ENCODE measurements at regions not wholly inside any gene's neighbourhood (a gene's known extent, or its start where the extent isn't known, plus 50 kb on each side); places are given as distances from the start of the nearest gene placed in this dataset.

- Histone ChIP-seq H3K4me1 (ENCODE audit: control insufficient read depth, extremely low read depth, insufficient read depth, low read length) (no peaks in the 10 kb centered on the region), H2AFZ (ENCODE audit: low read depth, low read length) (no peak overlapping the region), H3K27ac (ENCODE audit: insufficient read depth, low read depth, low read length) (no peak overlapping the region), H3K27me3 (ENCODE audit: control insufficient read depth in 2 of 2, insufficient read depth in 2 of 2, low read length in 2 of 2) (no peaks in the 10 kb centered on the region), H4K20me1 (replicated peaks; ENCODE audit: control insufficient read depth, extremely low read depth, insufficient read depth, low read length) (no peaks in the 10 kb centered on the region), H3K79me2 (ENCODE audit: control insufficient read depth, insufficient read depth, low read length) (no peaks in the 10 kb centered on the region), H3K9me1 (replicated peaks; ENCODE audit: control insufficient read depth, extremely low read depth, insufficient read depth, low read length) (no peaks in the 10 kb centered on the region), H3K4me3 (replicated peaks in 1 of 3; ENCODE audit: insufficient read depth in 1 of 3, low read depth in 1 of 3, low read length in 3 of 3) (no peak overlapping the region), H3K9ac (replicated peaks; ENCODE audit: extremely low read depth, insufficient read depth, low read length) (no peak overlapping the region), H3K4me2 (ENCODE audit: insufficient read depth, low read length) (no peak overlapping the region), H3K9me3 (replicated peaks; ENCODE audit: control insufficient read depth, insufficient read depth, low read length) (no peaks in the 10 kb centered on the region), H3K36me3 (ENCODE audit: control insufficient read depth in 2 of 2, extremely low read depth in 1 of 2, insufficient read depth in 2 of 2, low read length in 2 of 2) (no peaks in the 10 kb centered on the region)
- intact Hi-C loops (cut with micrococcal nuclease) (no loop called here), dilution Hi-C loops (cut with MboI; ENCODE audit: extremely low pct_ligation_motif_present, low sequenced_read_pairs) (no loop called here)
- no TSS peak for BruUV-seq (replicated peaks)
- DNase-seq (ENCODE audit: low read depth, low spot score) (no peak), FAIRE-seq (no peak)
- TF ChIP-seq MYC (IDR thresholded peaks at IDR 0.05; ENCODE audit: low read depth, low read length), result no peak
- TF ChIP-seq FOS (IDR thresholded peaks at IDR 0.05; ENCODE audit: borderline replicate concordance, insufficient read depth, low read length), result no peak
- TF ChIP-seq GATA2 (IDR thresholded peaks at IDR 0.05; ENCODE audit: insufficient read depth, insufficient read length, low read depth, low read length), result no peak
- TF ChIP-seq MAX (IDR thresholded peaks at IDR 0.05; ENCODE audit: insufficient read depth, insufficient read length), result no peak
- no peak for TF ChIP-seq POLR2AphosphoS5 (IDR thresholded peaks at IDR 0.05; ENCODE audit: insufficient read depth, low read depth, low read length)
- no peak for TF ChIP-seq EZH2 (IDR thresholded peaks at IDR 0.05; ENCODE audit: borderline replicate concordance, low read depth, low read length, severe bottlenecking)
- no peak for TF ChIP-seq CTCF (IDR thresholded peaks at IDR 0.05; ENCODE audit: extremely low read depth in 1 of 2, insufficient read depth in 1 of 2, low read depth in 1 of 2, low read length in 2 of 2)
- no peak for TF ChIP-seq JUN (IDR thresholded peaks at IDR 0.05; ENCODE audit: borderline replicate concordance, insufficient read depth, insufficient read length, low read depth)
- no peak for TF ChIP-seq POLR2A (IDR thresholded peaks at IDR 0.05; ENCODE audit: low read depth, low read length)
- ChIA-PET POLR2A (no interaction called here), CTCF (no interaction called here)
Measured at GRCh38 chr5:173378727-173379126, 50.5 kb upstream of the STC2 start.
